SK-N-SH (cell line): ENCODE measurements at regions not wholly inside any gene's neighbourhood (a gene's known extent, or its start where the extent isn't known, plus 50 kb on each side); places are given as distances from the start of the nearest gene placed in this dataset.

Source experiments
- CTCF ChIP-seq: fragments of 200-600 bp; sonication (generic); IDR thresholded peaks from 2 replicates; pipeline ENCODE4 v1.6.1; 2017; ENCODE audit warnings: antibody characterized with exemption, mild to moderate bottlenecking, moderate library complexity
- GABPA ChIP-seq: IDR thresholded peaks from 2 replicates; pipeline ENCODE4 v1.4.0; 2012; ENCODE audit warnings: low read depth, mild to moderate bottlenecking
- MAX ChIP-seq: IDR thresholded peaks from 2 replicates; pipeline ENCODE4 v1.4.0; 2012; ENCODE audit warnings: low read depth
- NRF1 ChIP-seq: IDR thresholded peaks from 2 replicates; pipeline ENCODE4 v1.6.1; 2012; ENCODE audit warnings: low read depth, mild to moderate bottlenecking, low read length
- REST ChIP-seq: IDR thresholded peaks from 2 replicates; pipeline ENCODE4 v1.6.1; 2012; ENCODE audit warnings: mild to moderate bottlenecking, low read depth, low read length, moderate library complexity
- TCF12 ChIP-seq: IDR thresholded peaks from 2 replicates; pipeline ENCODE4 v1.4.0; 2012
- YY1 ChIP-seq: IDR thresholded peaks from 2 replicates; pipeline ENCODE4 v1.4.0; 2012; ENCODE audit warnings: low read depth, mild to moderate bottlenecking

- TF ChIP-seq MAX: no peak
- no peak for TF ChIP-seq CTCF
- TF ChIP-seq NRF1: no peak
- no peak for TF ChIP-seq YY1
- no peak for TF ChIP-seq GABPA
- no peak for TF ChIP-seq REST
- no peak for TF ChIP-seq TCF12
These were observed 497.1 kb upstream of the EDIL3 start for GRCh38 chr5:84881737-84882136.
